HCT116 (cell line): ENCODE measurements at regions not wholly inside any gene's neighbourhood (a gene's known extent, or its start where the extent isn't known, plus 50 kb on each side); places are given as distances from the start of the nearest gene placed in this dataset.

Experiments
- EZH2 ChIP-seq: fragments of 200-600 bp; sonication (generic); IDR thresholded peaks from 2 replicates; pipeline ENCODE4 v1.6.1; 2017; ENCODE audit warnings: antibody characterized with exemption, mixed run types
- EZH2phosphoT487 ChIP-seq: fragments of 200-600 bp; IDR thresholded peaks from 2 replicates; pipeline ENCODE4 v1.6.1; 2018; ENCODE audit warnings: antibody characterized with exemption, borderline replicate concordance
- POLR2AphosphoS5 ChIP-seq: IDR thresholded peaks from 2 replicates; pipeline ENCODE4 v1.6.1; 2011; ENCODE audit warnings: mild to moderate bottlenecking, low read depth, low read length, moderate library complexity

GRCh38 chr2:199594443-199594842, 136.7 kb upstream of the SATB2 start:
- no peak for TF ChIP-seq EZH2phosphoT487
- no peak for TF ChIP-seq POLR2AphosphoS5
- no peak for TF ChIP-seq EZH2
